Ascending aorta (tissue), 2 donors: ENCODE measurements at regions not wholly inside any gene's neighbourhood (a gene's known extent, or its start where the extent isn't known, plus 50 kb on each side); places are given as distances from the start of the nearest gene placed in this dataset.
"Not testable (repeated sequence)": the region's sequence is repeated elsewhere in the genome, so short reads cannot be mapped to it uniquely, and the experiment has no call there.

Source experiments
- DNase-seq, 2 donors: peaks; one replicate each; pipeline ENCODE4 v3.0.0-alpha.2; 2019; ENCODE audit warnings: low spot score in 2 of 2
- H3K27ac ChIP-seq, 2 donors: fragments of 200-600 bp; sonication (generic); one replicate each; pipeline ENCODE4 v1.5.1; 2016 to 2017; ENCODE audit warnings: mild to moderate bottlenecking in 1 of 2
- H3K27me3 ChIP-seq: fragments of 200-600 bp; sonication (generic); one replicate; pipeline ENCODE4 v1.5.1; 2017
- H3K36me3 ChIP-seq, 2 donors: fragments of 200-600 bp; sonication (generic); one replicate each; pipeline ENCODE4 v1.5.1; 2016
- H3K4me1 ChIP-seq, 2 donors: fragments of 200-600 bp; sonication (generic); one replicate each; pipeline ENCODE4 v1.5.1; 2016 to 2017; ENCODE audit warnings: mild to moderate bottlenecking in 1 of 2
- H3K4me3 ChIP-seq, 2 donors: fragments of 200-600 bp; sonication (generic); one replicate each; pipeline ENCODE4 v1.5.1; 2016 to 2017; ENCODE audit warnings: mild to moderate bottlenecking in 1 of 2
- H3K9me3 ChIP-seq, 2 donors: fragments of 200-600 bp; sonication (generic); one replicate each; pipeline ENCODE4 v1.5.1; 2016
- intact Hi-C: fragments of 100-400 bp; cut with DNase I; formaldehyde crosslinking; loops from one replicate; pipeline ENCODE4 v1.15.1; 2023
- TF ChIP-seq, protein P1 (sequence below), 3 experiments: fragments of 200-600 bp in 2 of 3; fragments of 450-650 bp in 1 of 3; sonication (generic) in 2 of 3; IDR thresholded peaks; one replicate each; pipeline ENCODE4 v1.5.1; 2016 to 2019; ENCODE audit warnings: antibody characterized with exemption in 3 of 3, mild to moderate bottlenecking in 1 of 3, moderate library complexity in 1 of 3

DNA sequence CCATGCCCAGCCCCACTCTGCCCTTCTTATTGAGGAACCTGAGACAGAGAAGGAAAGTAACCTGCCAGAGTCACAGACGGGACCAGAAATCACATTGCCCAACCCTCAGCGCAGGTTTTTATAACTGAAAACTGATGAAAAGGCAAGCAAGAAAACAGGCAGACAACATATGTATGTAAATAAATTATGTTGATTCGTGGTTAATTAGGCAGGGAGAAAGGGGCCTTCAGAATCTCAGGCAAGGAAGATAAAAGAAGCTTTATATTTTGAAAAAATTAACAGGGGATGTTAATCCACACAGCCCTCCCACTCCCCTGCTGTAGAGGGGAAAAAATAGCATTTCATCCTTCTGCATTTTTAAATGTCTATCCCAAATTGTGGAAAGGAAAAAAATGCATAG, 378.5 kb downstream of the PIK3C3 start:
- Histone ChIP-seq H3K4me1 (no peaks in the 10 kb centered on the region), H3K27ac (no peak overlapping the region), H3K27me3 (no peaks in the 10 kb centered on the region), H3K36me3 (no peaks in the 10 kb centered on the region), H3K4me3 (no peak overlapping the region), H3K9me3 (no peaks in the 10 kb centered on the region)
- TF ChIP-seq, protein P1, sequence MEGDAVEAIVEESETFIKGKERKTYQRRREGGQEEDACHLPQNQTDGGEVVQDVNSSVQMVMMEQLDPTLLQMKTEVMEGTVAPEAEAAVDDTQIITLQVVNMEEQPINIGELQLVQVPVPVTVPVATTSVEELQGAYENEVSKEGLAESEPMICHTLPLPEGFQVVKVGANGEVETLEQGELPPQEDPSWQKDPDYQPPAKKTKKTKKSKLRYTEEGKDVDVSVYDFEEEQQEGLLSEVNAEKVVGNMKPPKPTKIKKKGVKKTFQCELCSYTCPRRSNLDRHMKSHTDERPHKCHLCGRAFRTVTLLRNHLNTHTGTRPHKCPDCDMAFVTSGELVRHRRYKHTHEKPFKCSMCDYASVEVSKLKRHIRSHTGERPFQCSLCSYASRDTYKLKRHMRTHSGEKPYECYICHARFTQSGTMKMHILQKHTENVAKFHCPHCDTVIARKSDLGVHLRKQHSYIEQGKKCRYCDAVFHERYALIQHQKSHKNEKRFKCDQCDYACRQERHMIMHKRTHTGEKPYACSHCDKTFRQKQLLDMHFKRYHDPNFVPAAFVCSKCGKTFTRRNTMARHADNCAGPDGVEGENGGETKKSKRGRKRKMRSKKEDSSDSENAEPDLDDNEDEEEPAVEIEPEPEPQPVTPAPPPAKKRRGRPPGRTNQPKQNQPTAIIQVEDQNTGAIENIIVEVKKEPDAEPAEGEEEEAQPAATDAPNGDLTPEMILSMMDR (IDR thresholded peaks at IDR 0.05), result no peak
- no peak for DNase-seq
- intact Hi-C loops, result no loop called here

DNA sequence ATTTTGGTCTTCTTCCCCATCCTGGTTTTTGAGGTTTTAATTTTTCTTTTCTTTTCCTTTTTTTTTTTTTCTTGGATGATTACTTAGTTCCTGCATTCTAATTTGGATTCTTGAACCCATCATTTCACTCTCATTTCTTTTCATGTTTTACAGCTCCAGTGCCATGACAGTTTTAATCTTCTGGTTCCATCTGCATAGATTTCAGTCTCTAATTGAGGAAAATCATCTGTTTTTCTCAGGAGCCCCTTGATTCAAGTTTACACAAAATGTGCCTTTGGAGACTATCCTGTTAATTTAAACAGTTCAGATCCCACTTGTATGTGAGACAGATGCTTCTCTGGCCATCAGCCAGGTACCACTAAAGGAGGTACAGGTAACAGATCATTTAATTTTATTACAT, 379.9 kb downstream of the PIK3C3 start:
- H3K27me3 ChIP-seq, result no peaks in the 10 kb centered on the region
- H3K9me3 ChIP-seq, result no peaks in the 10 kb centered on the region
- no peak overlapping the region for H3K4me3 ChIP-seq
- no peak for DNase-seq
- TF ChIP-seq, protein P1 (IDR thresholded peaks at IDR 0.05), result no peak
- no peaks in the 10 kb centered on the region for H3K4me1 ChIP-seq
- H3K36me3 ChIP-seq, result no peaks in the 10 kb centered on the region
- no peak overlapping the region for H3K27ac ChIP-seq
- intact Hi-C loops, result no loop called here

DNA sequence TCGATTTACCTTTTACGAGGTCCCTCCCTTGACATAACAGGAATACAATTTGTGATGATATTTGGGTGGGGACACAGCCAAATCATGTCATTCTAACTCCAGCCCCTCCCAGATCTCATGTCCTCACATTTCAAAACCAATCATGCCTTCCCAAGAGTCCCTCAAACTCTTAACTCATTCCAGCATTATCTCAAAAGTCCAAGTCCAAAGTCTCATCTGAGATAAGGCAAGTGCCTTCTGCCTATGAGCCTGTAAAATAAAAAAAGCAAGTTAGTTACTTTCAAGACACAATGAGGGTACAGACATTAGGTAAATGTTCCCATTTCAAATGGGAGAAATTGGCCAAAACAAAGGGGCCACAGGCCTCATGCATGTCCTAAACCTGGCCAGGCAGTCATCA, 381.1 kb downstream of the PIK3C3 start:
- no peak overlapping the region for H3K27ac ChIP-seq
- intact Hi-C loops, result no loop called here

DNA sequence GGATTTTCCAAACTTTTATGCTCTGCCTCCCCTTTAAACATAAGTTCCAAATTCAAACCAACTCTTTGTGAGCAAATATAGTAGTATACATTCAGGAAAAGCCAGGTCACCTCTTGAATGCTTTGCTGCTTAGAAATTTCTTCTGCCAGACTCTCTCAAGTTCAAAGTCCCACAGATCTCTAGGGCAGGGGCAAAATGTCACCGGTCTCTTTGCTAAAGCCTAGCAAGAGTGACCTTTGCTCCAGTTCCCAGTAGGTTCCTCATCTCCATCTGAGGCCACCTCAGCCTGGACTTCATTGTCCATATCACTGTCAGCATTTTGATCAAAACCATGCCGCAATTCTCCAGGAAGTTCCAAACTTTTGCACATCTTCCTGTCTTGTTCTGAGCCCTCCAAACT, 382.3 kb downstream of the PIK3C3 start:
- H3K4me1 ChIP-seq, intact Hi-C loops, H3K4me3 ChIP-seq: not testable (repeated sequence)

More for the DNA sequence above, 381.1 kb downstream of the PIK3C3 start:
- no peaks in the 10 kb centered on the region for H3K36me3 ChIP-seq
- H3K4me3 ChIP-seq, result no peak overlapping the region
- TF ChIP-seq, protein P1 (IDR thresholded peaks at IDR 0.05), result no peak
- no peaks in the 10 kb centered on the region for H3K4me1 ChIP-seq
- no peak for DNase-seq
- H3K9me3 ChIP-seq, result no peaks in the 10 kb centered on the region
- no peaks in the 10 kb centered on the region for H3K27me3 ChIP-seq

DNA sequence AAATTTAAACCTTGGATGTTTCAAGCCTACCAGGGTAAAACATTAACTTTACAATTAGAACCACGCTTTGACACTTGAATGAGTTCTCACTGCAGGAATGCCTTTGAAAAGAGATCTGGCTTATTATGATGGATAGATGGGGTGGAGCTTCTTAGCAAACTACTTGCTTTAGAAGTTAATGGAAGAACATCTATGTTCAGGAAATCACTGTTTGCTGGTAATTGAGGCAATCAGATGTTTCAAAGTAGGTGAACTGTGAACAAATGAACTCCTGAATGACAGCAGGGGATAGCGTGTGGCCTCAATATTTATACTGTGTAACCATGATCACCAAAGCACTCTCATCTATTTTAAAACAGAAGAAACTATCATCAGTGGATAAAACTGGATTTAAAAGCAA, 383.6 kb downstream of the PIK3C3 start:
- no peak overlapping the region for H3K27ac ChIP-seq

More for the DNA sequence above, 382.3 kb downstream of the PIK3C3 start:
- not testable (repeated sequence) for H3K27me3 ChIP-seq, H3K36me3 ChIP-seq, H3K9me3 ChIP-seq, H3K27ac ChIP-seq, DNase-seq

DNA sequence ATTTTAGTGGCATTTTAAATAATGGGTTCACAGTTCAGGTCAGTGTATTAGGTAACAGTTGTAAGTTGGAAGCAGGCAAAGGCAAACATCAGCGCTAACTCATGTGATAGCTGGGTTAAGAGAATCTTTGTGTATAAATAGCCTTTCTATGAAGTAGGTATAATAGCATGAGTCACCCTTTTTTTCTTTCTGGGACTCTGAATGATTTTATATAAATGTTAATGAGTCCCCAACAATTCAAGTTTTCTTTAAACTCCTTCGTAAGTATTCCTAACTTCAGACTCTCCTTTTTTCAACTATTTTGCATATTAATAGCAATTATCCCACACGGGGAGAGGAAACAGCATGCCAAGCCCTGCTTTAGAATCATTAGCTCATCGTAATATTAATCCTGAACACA, 384.3 kb downstream of the PIK3C3 start:
- no peak overlapping the region for H3K27ac ChIP-seq
- H3K27me3 ChIP-seq, result no peaks in the 10 kb centered on the region
- no peaks in the 10 kb centered on the region for H3K4me1 ChIP-seq
- H3K4me3 ChIP-seq, result no peak overlapping the region
- no peaks in the 10 kb centered on the region for H3K9me3 ChIP-seq
- H3K36me3 ChIP-seq, result no peaks in the 10 kb centered on the region
- intact Hi-C loops, result no loop called here
- DNase-seq, result no peak
- TF ChIP-seq, protein P1 (IDR thresholded peaks at IDR 0.05), result no peak

More for the DNA sequence above, 383.6 kb downstream of the PIK3C3 start:
- no peak for DNase-seq
- H3K4me3 ChIP-seq, result no peak overlapping the region
- no peaks in the 10 kb centered on the region for H3K36me3 ChIP-seq
- H3K9me3 ChIP-seq, result no peaks in the 10 kb centered on the region
- no peaks in the 10 kb centered on the region for H3K27me3 ChIP-seq
- TF ChIP-seq, protein P1 (IDR thresholded peaks at IDR 0.05), result no peak
- H3K4me1 ChIP-seq, result no peaks in the 10 kb centered on the region
- intact Hi-C loops, result no loop called here
